ENCODE measurements at regions not wholly inside any gene's neighbourhood (a gene's known extent, or its start where the extent isn't known, plus 50 kb on each side); places are given as distances from the start of the nearest gene placed in this dataset.

DNA sequence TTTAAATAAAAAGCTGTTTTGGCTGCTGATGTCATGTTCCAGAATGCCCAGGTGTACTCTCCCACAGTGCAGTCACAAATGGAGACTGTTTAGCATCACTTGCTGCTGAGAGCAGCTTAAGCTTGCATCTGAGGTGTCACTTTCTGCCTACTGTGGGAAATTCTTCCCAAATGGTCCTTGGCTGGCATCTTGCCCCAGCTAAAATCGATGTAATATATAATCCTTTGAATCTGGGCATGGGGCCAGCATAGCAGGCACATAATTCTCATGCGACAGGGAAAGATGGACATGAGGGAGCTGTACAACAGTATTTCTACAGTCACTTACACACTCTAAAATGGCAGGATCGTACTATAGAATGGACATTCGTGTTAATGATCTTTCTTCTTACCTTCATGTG, 144.3 kb downstream of the MACIR start:
- H3K4me3 ChIP-seq (ENCODE audit: low read depth, low read length): no peak overlapping the region
- Mint-ChIP-seq H3K36me3 (ENCODE audit: insufficient read depth, unreplicated experiment) (no peaks in the 10 kb centered on the region), H3K9me3 (ENCODE audit: unreplicated experiment) (no peaks in the 10 kb centered on the region), H3K27me3 (ENCODE audit: insufficient read depth, unreplicated experiment) (no peaks in the 10 kb centered on the region), H3K27ac (ENCODE audit: unreplicated experiment) (no peak overlapping the region), H3K4me3 (ENCODE audit: unreplicated experiment) (no peak overlapping the region), H3K4me1 (ENCODE audit: low read depth, unreplicated experiment) (no peaks in the 10 kb centered on the region)
- no peak for DNase-seq
- no peaks in the 10 kb centered on the region for H3K4me1 ChIP-seq
- POLR2A ChIA-PET: no interaction called here
- CTCF ChIA-PET: interaction anchor here (0.6 kb wide), 1 partner anchor 10 kb away, joined by 3 read pairs; no protein-coding TSS in a partner anchor
- no peaks in the 10 kb centered on the region for H3K9me3 ChIP-seq
- no peaks in the 10 kb centered on the region for H3K36me3 ChIP-seq (ENCODE audit: control insufficient read depth, insufficient read depth, low read length)
- no TSS peak for BruUV-seq (replicated peaks)
- TF ChIP-seq, protein P1, sequence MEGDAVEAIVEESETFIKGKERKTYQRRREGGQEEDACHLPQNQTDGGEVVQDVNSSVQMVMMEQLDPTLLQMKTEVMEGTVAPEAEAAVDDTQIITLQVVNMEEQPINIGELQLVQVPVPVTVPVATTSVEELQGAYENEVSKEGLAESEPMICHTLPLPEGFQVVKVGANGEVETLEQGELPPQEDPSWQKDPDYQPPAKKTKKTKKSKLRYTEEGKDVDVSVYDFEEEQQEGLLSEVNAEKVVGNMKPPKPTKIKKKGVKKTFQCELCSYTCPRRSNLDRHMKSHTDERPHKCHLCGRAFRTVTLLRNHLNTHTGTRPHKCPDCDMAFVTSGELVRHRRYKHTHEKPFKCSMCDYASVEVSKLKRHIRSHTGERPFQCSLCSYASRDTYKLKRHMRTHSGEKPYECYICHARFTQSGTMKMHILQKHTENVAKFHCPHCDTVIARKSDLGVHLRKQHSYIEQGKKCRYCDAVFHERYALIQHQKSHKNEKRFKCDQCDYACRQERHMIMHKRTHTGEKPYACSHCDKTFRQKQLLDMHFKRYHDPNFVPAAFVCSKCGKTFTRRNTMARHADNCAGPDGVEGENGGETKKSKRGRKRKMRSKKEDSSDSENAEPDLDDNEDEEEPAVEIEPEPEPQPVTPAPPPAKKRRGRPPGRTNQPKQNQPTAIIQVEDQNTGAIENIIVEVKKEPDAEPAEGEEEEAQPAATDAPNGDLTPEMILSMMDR (IDR thresholded peaks at IDR 0.05; ENCODE audit: insufficient read depth in 1 of 2, low read depth in 1 of 2, low read length in 1 of 2, severe bottlenecking in 1 of 2, unreplicated experiment in 1 of 2): no peak
- H3K27me3 ChIP-seq (replicated peaks; ENCODE audit: control insufficient read depth, insufficient read depth, low read length): no peaks in the 10 kb centered on the region; the same call in 1 of the 2 replicates
- intact Hi-C loops (cut with micrococcal nuclease; ENCODE audit: unreplicated experiment): no loop called here

GRCh38 chr5:103397739-103398581, 139.4 kb downstream of the MACIR start:
- Histone ChIP-seq H3K4me1 (no peaks in the 10 kb centered on the region), H3K36me3 (ENCODE audit: control insufficient read depth, insufficient read depth, low read length) (no peaks in the 10 kb centered on the region), H3K27me3 (replicated peaks; ENCODE audit: control insufficient read depth, insufficient read depth, low read length) (no peaks in the 10 kb centered on the region; the same call in 1 of the 2 replicates), H3K4me3 (ENCODE audit: low read depth, low read length) (no peak overlapping the region), H3K9me3 (no peaks in the 10 kb centered on the region)
- no peaks in the 10 kb centered on the region for H3K27me3 Mint-ChIP-seq (ENCODE audit: insufficient read depth, unreplicated experiment)
- TF ChIP-seq, protein P1 (IDR thresholded peaks at IDR 0.05; ENCODE audit: insufficient read depth in 1 of 2, low read depth in 1 of 2, low read length in 1 of 2, severe bottlenecking in 1 of 2, unreplicated experiment in 1 of 2): no peak
- no peaks in the 10 kb centered on the region for H3K36me3 Mint-ChIP-seq (ENCODE audit: insufficient read depth, unreplicated experiment)
- BruUV-seq (replicated peaks): no TSS peak
- ChIA-PET CTCF (no interaction called here), POLR2A (no interaction called here)
- no peaks in the 10 kb centered on the region for H3K9me3 Mint-ChIP-seq (ENCODE audit: unreplicated experiment)
- DNase-seq: no peak
- peaks cover 7% of the 10 kb centered on the region for H3K4me1 Mint-ChIP-seq (ENCODE audit: low read depth, unreplicated experiment)
- H3K27ac Mint-ChIP-seq (ENCODE audit: unreplicated experiment): no peak overlapping the region
- intact Hi-C loops (cut with micrococcal nuclease; ENCODE audit: unreplicated experiment): no loop called here
- no peak overlapping the region for H3K4me3 Mint-ChIP-seq (ENCODE audit: unreplicated experiment)

- no peaks in the 10 kb centered on the region for H3K27me3 Mint-ChIP-seq (ENCODE audit: insufficient read depth, unreplicated experiment)
- no peaks in the 10 kb centered on the region for H3K27me3 ChIP-seq (replicated peaks; ENCODE audit: control insufficient read depth, insufficient read depth, low read length)
- no peaks in the 10 kb centered on the region for H3K36me3 ChIP-seq (ENCODE audit: control insufficient read depth, insufficient read depth, low read length)
- H3K4me1 ChIP-seq: no peaks in the 10 kb centered on the region
- no peak overlapping the region for H3K4me3 Mint-ChIP-seq (ENCODE audit: unreplicated experiment)
- TF ChIP-seq, protein P1 (IDR thresholded peaks at IDR 0.05; ENCODE audit: insufficient read depth in 1 of 2, low read depth in 1 of 2, low read length in 1 of 2, severe bottlenecking in 1 of 2, unreplicated experiment in 1 of 2): no peak
- H3K4me1 Mint-ChIP-seq (ENCODE audit: low read depth, unreplicated experiment): peaks cover 7% of the 10 kb centered on the region
- ChIA-PET POLR2A (no interaction called here), CTCF (no interaction called here)
- H3K36me3 Mint-ChIP-seq (ENCODE audit: insufficient read depth, unreplicated experiment): no peaks in the 10 kb centered on the region
- H3K27ac Mint-ChIP-seq (ENCODE audit: unreplicated experiment): no peak overlapping the region
- no TSS peak for BruUV-seq (replicated peaks)
- no peaks in the 10 kb centered on the region for H3K9me3 Mint-ChIP-seq (ENCODE audit: unreplicated experiment)
- no peaks in the 10 kb centered on the region for H3K9me3 ChIP-seq
- no peak overlapping the region for H3K4me3 ChIP-seq (ENCODE audit: low read depth, low read length)
- DNase-seq: no peak
- intact Hi-C loops (cut with micrococcal nuclease; ENCODE audit: unreplicated experiment): no loop called here
Measured at GRCh38 chr5:103394676-103395075, 136.1 kb downstream of the MACIR start.

Data from Caco-2 (cell line).